Adrenal gland (tissue), 5 donors: ENCODE measurements at regions not wholly inside any gene's neighbourhood (a gene's known extent, or its start where the extent isn't known, plus 50 kb on each side); places are given as distances from the start of the nearest gene placed in this dataset.

Experiments used
- CTCF ChIP-seq, 6 experiments: fragments of 450-650 bp in 4 of 6; fragments of 200-600 bp in 2 of 6; sonication (generic) in 1 of 6; IDR thresholded peaks; 1 replicate in 5 of 6; 2 replicates in 1 of 6; pipeline versions ENCODE4 v1.5.1 to v1.8.0; 2016 to 2021; ENCODE audit warnings: antibody characterized with exemption in 6 of 6, mild to moderate bottlenecking in 2 of 6, moderate library complexity in 1 of 6
- POLR2A ChIP-seq, 2 donors: fragments of 450-650 bp; IDR thresholded peaks; one replicate each; pipeline ENCODE4 v1.6.1; 2017; ENCODE audit warnings: antibody characterized with exemption in 2 of 2, mild to moderate bottlenecking in 2 of 2, moderate library complexity in 1 of 2
- donor health status: DM: no; HTN: no; CAD: no.

- TF ChIP-seq POLR2A (IDR thresholded peaks at IDR 0.05), result no peak
- TF ChIP-seq CTCF (IDR thresholded peaks at IDR 0.05), result no peak
These were observed 77.0 kb upstream of the IRF2BP2 start for GRCh38 chr1:234687011-234687410.
